GM23248 (cell line): ENCODE measurements at regions not wholly inside any gene's neighbourhood (a gene's known extent, or its start where the extent isn't known, plus 50 kb on each side); places are given as distances from the start of the nearest gene placed in this dataset.

ENCODE experiments used
- EZH2 ChIP-seq: fragments of 200-600 bp; sonication (generic); IDR thresholded peaks from 2 replicates; pipeline ENCODE4 v1.6.1; 2018; ENCODE audit warnings: antibody characterized with exemption, mild to moderate bottlenecking; ENCODE audit not compliant: insufficient read depth, poor library complexity, severe bottlenecking
- EZH2phosphoT487 ChIP-seq: fragments of 200-600 bp; sonication (generic); IDR thresholded peaks from 2 replicates; pipeline ENCODE4 v1.6.1; 2018; ENCODE audit warnings: antibody characterized with exemption, moderate library complexity, mild to moderate bottlenecking, low read depth; ENCODE audit not compliant: insufficient read depth

DNA sequence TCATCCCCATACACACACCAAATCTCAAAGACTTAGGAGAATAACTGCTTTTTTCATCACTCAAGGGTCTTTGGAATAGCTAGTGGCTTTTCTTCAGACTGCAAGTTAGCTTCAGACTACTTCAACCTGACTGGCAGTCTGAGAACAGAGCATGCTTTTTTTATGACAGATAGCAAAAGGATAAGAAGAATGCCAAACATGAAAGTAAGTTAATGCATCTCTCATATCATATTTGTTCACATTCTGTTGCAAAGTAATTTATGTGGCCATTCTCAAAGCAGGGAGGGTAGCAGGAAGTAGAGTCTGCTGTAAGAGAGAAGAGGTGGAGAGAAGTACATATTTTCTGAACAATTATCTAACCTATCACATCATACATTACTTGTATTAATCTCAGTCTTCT is 544.4 kb downstream of the ZPLD1 start:
- TF ChIP-seq EZH2phosphoT487 (no peak), EZH2 (no peak)
